NCI-H226 (cell line): ENCODE measurements at regions not wholly inside any gene's neighbourhood (a gene's known extent, or its start where the extent isn't known, plus 50 kb on each side); places are given as distances from the start of the nearest gene placed in this dataset.
A peak's percentile ranks its signal among the peaks of the same experiment; 100 is the strongest.
"Not testable (repeated sequence)": the region's sequence is repeated elsewhere in the genome, so short reads cannot be mapped to it uniquely, and the experiment has no call there.

Source experiments
- DNase-seq: peaks from one replicate; pipeline ENCODE4 v3.0.0-alpha.2; 2015

- no peak for DNase-seq
Observed at GRCh38 chr14:66231820-66232219, 254.4 kb upstream of the CCDC196 start.

DNA sequence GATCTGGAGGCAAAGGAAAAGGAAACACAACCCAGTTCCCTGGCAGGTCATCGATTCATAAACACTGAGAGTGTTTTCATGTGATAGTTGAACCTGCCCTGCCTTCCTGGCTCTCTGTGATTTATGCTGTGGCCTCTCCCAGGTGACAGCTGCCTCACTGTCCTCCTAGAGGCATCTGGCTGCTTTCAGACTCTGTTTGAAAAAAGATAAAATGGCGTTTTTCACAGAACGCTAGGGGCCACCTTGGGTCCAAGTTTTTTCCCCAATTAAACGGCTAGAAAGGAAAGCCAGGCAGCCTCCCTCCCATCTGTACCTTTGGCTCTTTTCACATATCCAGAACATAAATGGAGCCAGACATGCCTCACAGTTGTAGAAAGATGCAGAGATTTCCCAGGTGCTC is 252.6 kb upstream of the CCDC196 start:
- no peak for DNase-seq

GRCh38 chr14:66234411-66234810 is 251.8 kb upstream of the CCDC196 start:
- no peak for DNase-seq

DNA sequence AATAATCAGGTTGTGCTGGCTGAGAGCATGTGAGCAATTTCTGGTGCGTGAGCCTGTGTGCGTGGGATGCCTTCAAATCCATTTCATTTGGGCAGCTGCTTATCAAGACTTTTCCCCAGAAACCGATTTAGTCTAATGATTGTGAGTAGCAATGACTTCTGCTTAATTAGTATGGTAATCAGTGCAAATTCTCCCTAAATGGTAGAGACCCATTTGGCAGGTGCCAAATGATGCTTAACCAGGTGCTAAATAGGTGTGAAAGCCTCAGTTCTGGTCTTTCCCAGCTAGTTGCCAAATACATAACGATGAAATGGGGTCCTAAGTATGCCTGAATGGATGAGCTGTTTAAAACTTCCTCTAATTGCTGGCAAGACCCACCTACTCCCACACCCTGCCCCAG is 248.4 kb upstream of the CCDC196 start:
- no peak for DNase-seq

- no peak for DNase-seq
Observed at GRCh38 chr14:66238969-66239368, 247.2 kb upstream of the CCDC196 start.

DNA sequence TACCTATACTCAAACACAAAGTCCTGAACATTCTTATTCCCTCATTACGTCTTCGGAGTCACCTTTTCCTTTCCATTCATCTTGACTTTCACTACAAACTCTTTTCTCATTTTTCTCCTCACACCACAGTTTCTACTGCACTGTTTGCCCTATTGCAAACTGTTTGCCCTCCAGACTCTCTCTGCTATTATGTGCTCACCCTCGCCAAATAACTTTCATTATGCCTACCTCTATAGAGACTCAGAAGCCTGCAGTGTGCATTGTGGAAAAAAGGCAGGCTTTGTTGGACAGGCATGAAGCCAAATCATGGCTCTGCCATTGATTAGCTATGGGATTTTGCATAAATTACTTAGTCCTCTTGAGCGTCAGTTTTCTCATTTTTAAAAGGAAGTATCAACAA is 246.6 kb upstream of the CCDC196 start:
- DNase-seq, result no peak

DNA sequence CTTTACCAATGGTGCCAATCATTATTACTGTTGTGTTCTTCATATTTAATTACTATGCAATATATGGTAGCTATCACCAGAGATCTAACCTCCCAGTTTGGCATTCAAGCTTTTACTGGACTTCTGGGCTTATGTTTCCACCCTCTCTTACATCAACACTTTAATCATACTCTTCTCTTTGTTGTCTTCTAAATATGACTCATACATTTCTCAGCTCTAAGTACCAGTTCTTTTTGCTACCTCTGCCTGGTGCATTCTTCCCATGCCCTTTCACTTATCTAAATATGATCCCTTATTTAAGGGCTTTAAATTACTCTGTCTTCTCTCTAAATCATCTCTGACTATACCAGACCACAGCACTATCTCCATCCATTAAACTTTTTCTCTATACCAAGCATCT is 246.1 kb upstream of the CCDC196 start:
- DNase-seq, result peak; percentile 28

DNA sequence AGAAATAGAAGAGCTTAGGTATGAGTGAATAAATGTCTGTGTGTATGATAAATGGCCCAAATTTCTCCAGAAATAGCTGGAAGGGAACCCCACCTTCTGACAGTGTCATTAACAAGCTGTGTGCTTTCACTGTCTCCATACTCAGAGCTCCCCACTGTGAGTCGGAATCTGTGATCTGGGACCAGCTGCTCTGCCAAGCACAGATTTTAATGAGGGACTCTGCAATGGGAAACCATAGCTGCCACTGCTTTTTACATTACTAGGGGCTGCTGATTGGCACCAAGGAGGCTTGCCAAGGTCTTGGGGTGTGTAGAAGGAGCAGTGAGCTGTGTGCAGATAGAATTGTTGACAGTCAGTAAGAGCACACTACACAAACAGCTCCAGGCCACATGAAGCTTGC is 244.2 kb upstream of the CCDC196 start:
- DNase-seq, result no peak

GRCh38 chr14:66244834-66245233 is 241.3 kb upstream of the CCDC196 start:
- DNase-seq, result no peak

DNA sequence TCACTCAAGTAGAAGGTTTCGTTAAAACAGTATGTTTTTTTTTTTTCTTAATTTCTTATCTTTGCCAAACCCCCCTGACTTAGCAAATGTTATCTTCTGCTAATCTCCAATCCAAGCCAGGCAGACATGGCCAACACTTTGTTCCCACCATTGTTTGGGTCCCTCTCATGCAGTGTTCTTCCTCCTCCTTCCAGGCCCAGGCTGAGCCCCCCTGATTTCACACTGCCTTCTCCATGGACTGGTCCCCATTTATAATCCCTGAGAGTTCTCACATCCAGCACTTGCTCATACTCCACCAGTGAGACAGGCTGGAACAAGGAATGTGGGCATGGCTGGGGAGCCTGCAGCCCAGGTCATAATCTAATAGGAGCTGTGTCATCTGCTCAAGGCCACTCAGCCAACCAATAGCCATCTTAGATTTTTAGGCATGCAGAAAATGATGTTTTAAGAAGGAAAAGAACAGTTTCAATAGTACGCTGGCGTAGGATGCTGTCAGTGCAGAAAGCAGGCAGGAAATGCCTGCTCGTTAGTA is 238.4 kb upstream of the CCDC196 start:
- no peak for DNase-seq

DNA sequence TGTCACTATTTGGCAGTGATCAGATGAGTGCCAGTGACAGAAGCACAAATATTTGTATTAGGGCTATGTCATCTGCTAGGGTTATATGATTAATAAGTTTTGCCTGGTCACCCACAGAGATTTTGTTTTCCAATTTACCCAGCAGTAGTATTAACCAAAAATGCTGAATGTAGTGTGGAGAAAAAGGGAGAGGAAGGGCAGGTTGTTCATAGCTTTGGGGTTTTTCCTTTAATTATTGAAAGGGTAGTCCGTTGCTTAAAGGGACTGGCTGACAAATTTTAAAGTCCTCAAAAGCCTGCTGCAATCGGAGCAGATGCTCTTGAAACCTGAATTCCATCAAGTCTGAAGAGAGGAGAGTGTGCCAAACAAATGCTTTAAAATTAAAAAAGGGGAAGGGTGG is 237.9 kb upstream of the CCDC196 start:
- DNase-seq, result no peak

DNA sequence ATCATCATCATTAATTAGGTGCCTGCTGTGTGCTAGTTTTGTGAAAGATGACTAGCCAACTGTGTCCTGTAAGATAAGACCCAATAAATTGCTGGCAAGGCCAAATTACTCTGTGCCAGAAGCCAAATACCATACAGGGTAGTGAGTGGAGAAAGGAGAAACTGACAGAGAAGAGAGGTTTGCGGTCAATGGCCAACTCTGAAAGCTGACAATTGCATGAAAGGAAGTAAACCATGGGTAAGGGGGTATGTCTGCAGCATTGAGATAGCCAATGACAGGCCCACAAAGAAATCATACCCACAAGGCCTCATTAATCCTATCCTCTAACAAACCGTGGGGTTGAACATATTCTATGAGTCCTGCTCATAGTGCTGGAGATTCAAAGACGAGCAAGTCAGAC is 236.6 kb upstream of the CCDC196 start:
- DNase-seq, result no peak

- DNase-seq, result no peak
Observed at GRCh38 chr14:66254038-66254437, 232.1 kb upstream of the CCDC196 start.

- no peak for DNase-seq
Observed at GRCh38 chr14:66268802-66269334, 217.3 kb upstream of the CCDC196 start.

GRCh38 chr14:66272221-66272620 is 213.9 kb upstream of the CCDC196 start:
- DNase-seq, result no peak

- DNase-seq, result no peak
Observed at GRCh38 chr14:66273261-66273832, 212.8 kb upstream of the CCDC196 start.

GRCh38 chr14:66278418-66278817 is 207.8 kb upstream of the CCDC196 start:
- not testable (repeated sequence) for DNase-seq

GRCh38 chr14:66281036-66281776 is 205.0 kb upstream of the CCDC196 start:
- DNase-seq, result no peak

- DNase-seq, result peak; percentile 68
Observed at GRCh38 chr14:66284346-66284745, 201.8 kb upstream of the CCDC196 start.

GRCh38 chr14:66288511-66288910 is 197.7 kb upstream of the CCDC196 start:
- peak; percentile 20 for DNase-seq

GRCh38 chr14:66291756-66292155 is 194.4 kb upstream of the CCDC196 start:
- no peak for DNase-seq

DNA sequence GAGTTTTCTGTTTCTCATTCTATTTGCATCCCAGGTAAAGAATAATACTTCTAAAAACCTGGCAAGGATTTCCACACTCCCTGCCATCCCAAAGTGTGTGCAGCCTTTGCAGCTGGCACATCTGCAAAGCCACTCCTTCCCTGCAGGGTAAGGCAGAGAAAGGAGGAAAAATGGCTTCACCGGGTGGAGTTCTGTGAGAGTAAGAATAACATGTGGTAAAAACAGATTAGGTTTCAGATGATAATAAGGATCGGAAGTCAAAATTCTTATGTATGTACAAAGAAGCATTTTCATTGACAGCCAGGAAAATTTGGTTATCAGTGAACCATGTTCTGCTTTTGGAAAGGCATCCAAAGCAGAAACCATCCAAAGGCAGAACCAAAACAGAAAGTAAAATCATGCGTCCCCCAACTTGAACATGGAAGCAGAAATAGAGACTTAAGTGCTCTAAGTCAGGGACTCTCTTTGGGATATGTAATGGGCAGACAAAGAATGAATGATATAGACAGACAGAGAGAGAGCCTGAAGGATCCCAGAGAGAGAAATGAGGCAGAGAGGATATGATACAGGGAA is 192.6 kb upstream of the CCDC196 start:
- DNase-seq, result no peak

DNA sequence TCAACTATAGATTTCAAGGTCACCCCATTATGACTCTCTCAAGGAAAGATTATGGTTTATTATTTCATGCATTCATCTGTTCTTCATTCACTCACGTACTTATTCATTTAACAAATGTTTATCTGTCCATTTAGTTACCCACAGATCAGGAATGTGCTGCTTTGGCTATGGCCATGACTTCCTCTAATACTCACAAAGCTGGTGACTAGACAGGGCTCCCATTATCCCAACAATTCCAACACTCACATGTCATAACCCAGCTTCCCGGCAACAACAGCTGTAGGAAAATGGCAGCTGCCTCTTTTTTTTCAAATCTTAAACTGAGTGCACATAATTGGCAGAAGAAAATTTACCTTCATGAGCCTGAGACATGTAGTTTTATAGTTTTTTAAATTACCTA is 190.8 kb upstream of the CCDC196 start:
- DNase-seq, result no peak

DNA sequence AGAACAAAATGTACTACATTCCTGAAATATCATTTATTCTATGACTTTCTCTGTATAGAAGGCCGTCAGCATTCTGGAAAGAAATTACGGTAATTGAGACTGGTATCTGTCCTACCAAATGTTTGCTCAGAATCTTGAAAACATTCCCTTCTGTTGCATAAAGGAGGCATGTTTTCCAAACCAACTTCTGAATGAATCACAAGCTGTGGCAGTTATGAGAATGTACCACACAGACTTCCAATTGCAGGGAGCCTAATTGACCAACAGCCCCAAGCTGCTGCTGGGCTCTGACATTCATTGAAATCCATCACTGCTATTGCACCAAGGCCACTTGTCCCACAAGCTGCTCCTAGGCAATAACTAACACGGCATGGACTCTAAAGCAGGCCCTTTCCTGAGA is 185.3 kb upstream of the CCDC196 start:
- no peak for DNase-seq
